Body of pancreas (tissue), 4 donors: ENCODE measurements at regions not wholly inside any gene's neighbourhood (a gene's known extent, or its start where the extent isn't known, plus 50 kb on each side); places are given as distances from the start of the nearest gene placed in this dataset.

ENCODE experiments used
- ATAC-seq: fragments of 150-250 bp; one replicate; pipeline ENCODE4 v1.9.1; 2016
- DNase-seq, 4 donors: peaks; one replicate each; pipeline ENCODE4 v3.0.0-alpha.2; 2019
- H3K27ac ChIP-seq, 4 donors: fragments of 200-600 bp; sonication (generic); 1 replicate in 3 of 4; 2 replicates in 1 of 4; pipeline versions ENCODE4 v1.5.1 to v1.6.1; 2016 to 2019; ENCODE audit warnings: mild to moderate bottlenecking in 1 of 4, mixed read lengths in 1 of 4, moderate library complexity in 1 of 4
- H3K27me3 ChIP-seq, 2 donors: fragments of 200-600 bp; sonication (generic); one replicate each; pipeline ENCODE4 v1.6.0; 2016; ENCODE audit warnings: mild to moderate bottlenecking in 1 of 2
- H3K36me3 ChIP-seq, 2 donors: fragments of 200-600 bp; sonication (generic); replicated peaks in 1 of 2; 2 replicates each; pipeline ENCODE4 v1.5.1; 2016; ENCODE audit warnings: low read depth in 2 of 2; ENCODE audit not compliant: insufficient read depth in 1 of 2
- H3K4me1 ChIP-seq: fragments of 200-600 bp; sonication (generic); one replicate; pipeline ENCODE4 v1.6.0; 2016
- H3K4me3 ChIP-seq, 2 donors: fragments of 200-600 bp; sonication (generic); 1 replicate in 1 of 2; 2 replicates in 1 of 2; pipeline ENCODE4 v1.5.1; 2016 to 2019
- H3K9me3 ChIP-seq, 3 donors: fragments of 200-600 bp; sonication (generic); 1 replicate in 2 of 3; 2 replicates in 1 of 3; pipeline ENCODE4 v1.5.1; 2016
- CTCF ChIP-seq, 7 experiments: fragments of 450-650 bp in 4 of 7; fragments of 200-600 bp in 3 of 7; sonication (generic) in 3 of 7; IDR thresholded peaks; one replicate each; pipeline ENCODE4 v1.5.1; 2016 to 2019; ENCODE audit warnings: antibody characterized with exemption in 7 of 7
- POLR2A ChIP-seq, 3 donors: fragments of 450-650 bp; IDR thresholded peaks; one replicate each; pipeline ENCODE4 v1.6.1; 2016; ENCODE audit warnings: antibody characterized with exemption in 3 of 3, mild to moderate bottlenecking in 2 of 3
- WGBS, 2 donors: methylation state at CpG; one replicate each; pipeline ENCODE4 v1.1.5; 2017; 5-methylcytosine and 5-hydroxymethylcytosine counted together
- intact Hi-C: fragments of 100-400 bp; cut with DNase I; formaldehyde crosslinking; loops from one replicate; pipeline ENCODE4 v1.15.1; 2023

- H3K27me3 ChIP-seq = no peaks in the 10 kb centered on the region
- H3K4me3 ChIP-seq = no peak overlapping the region
- intact Hi-C loops = no loop called here
- H3K36me3 ChIP-seq = no peaks in the 10 kb centered on the region
- H3K9me3 ChIP-seq = no peaks in the 10 kb centered on the region
- no peak overlapping the region for H3K27ac ChIP-seq
- no peaks in the 10 kb centered on the region for H3K4me1 ChIP-seq
- 63 to 69% methylated on average over 1 of the region's 1 CpG for WGBS, 2 donors
- ATAC-seq = no peak
- TF ChIP-seq CTCF (IDR thresholded peaks at IDR 0.05) (no peak), POLR2A (IDR thresholded peaks at IDR 0.05) (no peak)
- no peak for DNase-seq
Observed at GRCh38 chr1:166221316-166221715, 54.5 kb upstream of the FAM78B start.

- no peaks in the 10 kb centered on the region for H3K36me3 ChIP-seq
- no peaks in the 10 kb centered on the region for H3K9me3 ChIP-seq
- intact Hi-C loops = no loop called here
- no peak for ATAC-seq
- no peak for TF ChIP-seq CTCF (IDR thresholded peaks at IDR 0.05)
- TF ChIP-seq POLR2A (IDR thresholded peaks at IDR 0.05) = no peak
- no peak overlapping the region for H3K4me3 ChIP-seq
- 57 to 80% methylated on average over 6 of the region's 6 CpGs for WGBS, 2 donors
- H3K27ac ChIP-seq = no peak overlapping the region
- no peaks in the 10 kb centered on the region for H3K27me3 ChIP-seq
- no peaks in the 10 kb centered on the region for H3K4me1 ChIP-seq
- no peak for DNase-seq
Observed at GRCh38 chr1:166233750-166234366, 67.1 kb upstream of the FAM78B start.

- ATAC-seq (no peak), DNase-seq (no peak)
- H3K27ac ChIP-seq = no peak overlapping the region
- intact Hi-C loops = no loop called here
- no peaks in the 10 kb centered on the region for H3K36me3 ChIP-seq
- H3K9me3 ChIP-seq = no peaks in the 10 kb centered on the region
- WGBS, 2 donors = 52 to 58% methylated on average over 2 of the region's 2 CpGs
- H3K27me3 ChIP-seq = no peaks in the 10 kb centered on the region
- no peaks in the 10 kb centered on the region for H3K4me1 ChIP-seq
- no peak overlapping the region for H3K4me3 ChIP-seq
- TF ChIP-seq CTCF (IDR thresholded peaks at IDR 0.05) (no peak), POLR2A (IDR thresholded peaks at IDR 0.05) (no peak)
Observed at GRCh38 chr1:166235728-166236127, 68.9 kb upstream of the FAM78B start.

- ATAC-seq = no peak
- no peak for DNase-seq
- intact Hi-C loops = no loop called here
- no peak overlapping the region for H3K27ac ChIP-seq
- H3K9me3 ChIP-seq = no peaks in the 10 kb centered on the region
- no peaks in the 10 kb centered on the region for H3K27me3 ChIP-seq
- WGBS, 2 donors = 38 to 50% methylated on average over 1 of the region's 1 CpG
- no peaks in the 10 kb centered on the region for H3K36me3 ChIP-seq
- H3K4me3 ChIP-seq = no peak overlapping the region
- TF ChIP-seq POLR2A (IDR thresholded peaks at IDR 0.05) = no peak
- no peak for TF ChIP-seq CTCF (IDR thresholded peaks at IDR 0.05)
- no peaks in the 10 kb centered on the region for H3K4me1 ChIP-seq
Observed at GRCh38 chr1:166237675-166238074, 70.9 kb upstream of the FAM78B start.

- Histone ChIP-seq H3K4me3 (no peak overlapping the region), H3K9me3 (peaks cover 0 to 6% (median 0%) of the 10 kb centered on the region in 3 donors), H3K36me3 (no peaks in the 10 kb centered on the region), H3K27ac (no peak overlapping the region), H3K27me3 (no peaks in the 10 kb centered on the region), H3K4me1 (no peaks in the 10 kb centered on the region)
- DNase-seq = no peak
- TF ChIP-seq POLR2A (IDR thresholded peaks at IDR 0.05) (no peak), CTCF (IDR thresholded peaks at IDR 0.05) (no peak)
- no peak for ATAC-seq
- intact Hi-C loops = no loop called here
Observed at GRCh38 chr1:166253076-166253779, 86.4 kb upstream of the FAM78B start.
